Osteocyte (in vitro differentiated cells): ENCODE measurements at regions not wholly inside any gene's neighbourhood (a gene's known extent, or its start where the extent isn't known, plus 50 kb on each side); places are given as distances from the start of the nearest gene placed in this dataset.

Experiments
- DNase-seq: peaks from one replicate; pipeline ENCODE4 v3.0.0; 2021; ENCODE audit warnings: mixed read lengths; ENCODE audit not compliant: unreplicated experiment; ENCODE audit errors: extremely low spot score
- H3K27ac Mint-ChIP-seq: one replicate; pipeline ENCODE4 v1.8.0; 2021; ENCODE audit warnings: mild to moderate bottlenecking, mixed read lengths; ENCODE audit not compliant: unreplicated experiment
- H3K27me3 Mint-ChIP-seq: one replicate; pipeline ENCODE4 v1.8.0; 2021; ENCODE audit warnings: mixed read lengths; ENCODE audit not compliant: unreplicated experiment
- H3K36me3 Mint-ChIP-seq: one replicate; pipeline ENCODE4 v1.8.0; 2021; ENCODE audit warnings: mixed read lengths; ENCODE audit not compliant: unreplicated experiment
- H3K4me1 Mint-ChIP-seq: one replicate; pipeline ENCODE4 v1.8.0; 2021; ENCODE audit warnings: mixed read lengths; ENCODE audit not compliant: unreplicated experiment
- H3K4me3 Mint-ChIP-seq: one replicate; pipeline ENCODE4 v1.8.0; 2021; ENCODE audit warnings: mild to moderate bottlenecking, moderate library complexity, mixed read lengths; ENCODE audit not compliant: unreplicated experiment
- H3K9me3 Mint-ChIP-seq: one replicate; pipeline ENCODE4 v1.8.0; 2021; ENCODE audit warnings: mixed read lengths; ENCODE audit not compliant: unreplicated experiment
- CTCF ChIP-seq: fragments of 200-600 bp; sonication (generic); IDR thresholded peaks from 2 replicates; pipeline ENCODE4 v1.5.0; 2021; ENCODE audit warnings: antibody characterized with exemption, mild to moderate bottlenecking, moderate library complexity

- H3K36me3 Mint-ChIP-seq: no peaks in the 10 kb centered on the region
- H3K9me3 Mint-ChIP-seq: no peaks in the 10 kb centered on the region
- H3K27ac Mint-ChIP-seq: no peak overlapping the region
- no peak for TF ChIP-seq CTCF
- H3K4me1 Mint-ChIP-seq: no peaks in the 10 kb centered on the region
- no peak for DNase-seq
- H3K4me3 Mint-ChIP-seq: no peak overlapping the region
- peaks cover 34% of the 10 kb centered on the region for H3K27me3 Mint-ChIP-seq
Observed at GRCh38 chr14:36005670-36006069, 170.9 kb downstream of the PTCSC3 start.

- Mint-ChIP-seq H3K4me3 (no peak overlapping the region), H3K4me1 (no peaks in the 10 kb centered on the region), H3K36me3 (no peaks in the 10 kb centered on the region), H3K27ac (no peak overlapping the region), H3K9me3 (no peaks in the 10 kb centered on the region), H3K27me3 (peaks cover 32% of the 10 kb centered on the region)
- no peak for DNase-seq
- no peak for TF ChIP-seq CTCF
Observed at GRCh38 chr14:36001936-36002335, 174.6 kb downstream of the PTCSC3 start.

- Mint-ChIP-seq H3K4me3 (no peak overlapping the region), H3K36me3 (no peaks in the 10 kb centered on the region), H3K27me3 (peaks cover 20% of the 10 kb centered on the region), H3K27ac (no peak overlapping the region), H3K9me3 (no peaks in the 10 kb centered on the region), H3K4me1 (no peaks in the 10 kb centered on the region)
- no peak for TF ChIP-seq CTCF
- DNase-seq: no peak
Observed at GRCh38 chr14:35999294-35999693, 173.2 kb downstream of the BRMS1L start.

GRCh38 chr14:35998303-35998702 lies 172.2 kb downstream of the BRMS1L start:
- no peak for DNase-seq
- Mint-ChIP-seq H3K4me3 (no peak overlapping the region), H3K9me3 (no peaks in the 10 kb centered on the region), H3K27ac (no peak overlapping the region), H3K4me1 (no peaks in the 10 kb centered on the region), H3K36me3 (no peaks in the 10 kb centered on the region), H3K27me3 (peaks cover 17% of the 10 kb centered on the region)
- no peak for TF ChIP-seq CTCF

- Mint-ChIP-seq H3K9me3 (no peaks in the 10 kb centered on the region), H3K4me3 (no peak overlapping the region), H3K27ac (no peak overlapping the region), H3K27me3 (peaks cover 9% of the 10 kb centered on the region), H3K4me1 (no peaks in the 10 kb centered on the region), H3K36me3 (no peaks in the 10 kb centered on the region)
- TF ChIP-seq CTCF: no peak
- DNase-seq: no peak
Observed at GRCh38 chr14:35993684-35993960, 167.5 kb downstream of the BRMS1L start.
